PC-3 (cell line): ENCODE measurements at regions not wholly inside any gene's neighbourhood (a gene's known extent, or its start where the extent isn't known, plus 50 kb on each side); places are given as distances from the start of the nearest gene placed in this dataset.

Experiments used
- ATAC-seq: fragments of 200-7000 bp; cut with Tn5 transposase; 2 replicates; pipeline ENCODE4 v1.9.1; 2020; ENCODE audit warnings: mild to moderate bottlenecking, moderate library complexity
- BruUV-seq: library from RNA; stranded (reverse); fragments of 400-500 nt; replicated peaks from 2 replicates; lab custom pipeline; 2021; lab: Mats Ljungman, UMichigan
- CTCF ChIA-PET: fragments of 300-600 bp; sonication (Branson Sonifier 250); formaldehyde crosslinking; loops from one replicate; lab custom pipeline; 2022; ENCODE audit warnings: antibody characterized with exemption; lab: Charles Lee
- POLR2A ChIA-PET: fragments of 300-600 bp; sonication (Branson Sonifier 250); formaldehyde crosslinking; loops from one replicate; lab custom pipeline; 2022; ENCODE audit warnings: antibody characterized with exemption; ENCODE audit not compliant: unreplicated experiment; lab: Charles Lee
- DNase-seq: peaks from one replicate; pipeline ENCODE4 v3.0.0-alpha.2; 2015
- H2AFZ ChIP-seq: fragments of 300-600 bp; sonication (generic); 2 replicates; pipeline ENCODE4 v1.6.0; 2016; ENCODE audit warnings: antibody characterized with exemption, low read length
- H3F3A ChIP-seq: fragments of 300-600 bp; sonication (generic); one replicate; pipeline ENCODE4 v1.6.0; 2017; ENCODE audit warnings: antibody characterized with exemption, low read length, control low read depth, mild to moderate bottlenecking; ENCODE audit not compliant: unreplicated experiment
- H3K27ac ChIP-seq: fragments of 300-600 bp; sonication (generic); 2 replicates; pipeline ENCODE4 v1.5.1; 2016; ENCODE audit warnings: mild to moderate bottlenecking, low read length
- H3K27me3 ChIP-seq: fragments of 300-600 bp; sonication (generic); 2 replicates; pipeline ENCODE4 v1.6.1; 2016; ENCODE audit warnings: low read length, mixed read lengths
- H3K36me3 ChIP-seq: fragments of 300-600 bp; sonication (generic); 2 replicates; pipeline ENCODE4 v1.6.1; 2016; ENCODE audit warnings: low read depth, mixed run types, low read length, mixed read lengths
- H3K4me1 ChIP-seq: fragments of 300-600 bp; sonication (generic); 2 replicates; pipeline ENCODE4 v1.5.1; 2016; ENCODE audit warnings: low read length; ENCODE audit not compliant: insufficient read depth
- H3K4me2 ChIP-seq: fragments of 300-600 bp; sonication (generic); 2 replicates; pipeline ENCODE4 v1.6.0; 2016; ENCODE audit warnings: low read length
- H3K4me3 ChIP-seq: fragments of 300-600 bp; sonication (generic); 2 replicates; pipeline ENCODE4 v1.5.1; 2016; ENCODE audit warnings: mild to moderate bottlenecking, low read length, mixed read lengths
- H3K79me2 ChIP-seq: fragments of 300-600 bp; sonication (generic); 2 replicates; pipeline ENCODE4 v1.6.1; 2017; ENCODE audit warnings: low read length, mixed read lengths
- H3K9ac ChIP-seq: fragments of 300-600 bp; sonication (generic); 2 replicates; pipeline ENCODE4 v1.6.0; 2016; ENCODE audit warnings: mild to moderate bottlenecking, low read length
- H3K9me2 ChIP-seq: fragments of 300-600 bp; sonication (generic); replicated peaks from 2 replicates; pipeline ENCODE4 v1.6.1; 2016; ENCODE audit warnings: mixed run types, low read length, mixed read lengths
- H3K9me3 ChIP-seq: fragments of 300-600 bp; sonication (generic); 2 replicates; pipeline ENCODE4 v1.6.1; 2016; ENCODE audit warnings: low read length, mixed read lengths
- H4K20me1 ChIP-seq: fragments of 300-600 bp; sonication (generic); 2 replicates; pipeline ENCODE4 v1.6.1; 2016; ENCODE audit warnings: low read length, mixed read lengths
- EZH2 ChIP-seq: fragments of 300-600 bp; sonication (generic); IDR thresholded peaks from one replicate; pipeline ENCODE4 v1.6.1; 2017; ENCODE audit warnings: antibody characterized with exemption, mild to moderate bottlenecking, low read length; ENCODE audit not compliant: unreplicated experiment
- EZH2phosphoT487 ChIP-seq: fragments of 300-600 bp; sonication (generic); IDR thresholded peaks from 2 replicates; pipeline ENCODE4 v1.6.1; 2018; ENCODE audit warnings: mild to moderate bottlenecking, antibody characterized with exemption, low read length, borderline replicate concordance
- intact Hi-C: fragments of 100-400 bp; cut with micrococcal nuclease; formaldehyde crosslinking; loops from 2 replicates; pipeline ENCODE4 v1.9.0; 2023
- TF ChIP-seq, protein P1 (sequence below): fragments of 300-600 bp; sonication (generic); conservative IDR thresholded peaks from 2 replicates; pipeline ENCODE4 v1.5.1; 2017; ENCODE audit warnings: antibody characterized with exemption, low read depth, mild to moderate bottlenecking, low read length

GRCh38 chr4:129393976-129394375, 298.0 kb downstream of the C4orf33 start:
- Histone ChIP-seq H3K4me1 (no peaks in the 10 kb centered on the region), H3K9me3 (no peaks in the 10 kb centered on the region), H4K20me1 (no peaks in the 10 kb centered on the region), H3K9me2 (no peaks in the 10 kb centered on the region), H3F3A (no peaks in the 10 kb centered on the region), H3K4me2 (no peak overlapping the region), H3K4me3 (no peak overlapping the region), H3K27ac (no peak overlapping the region), H3K27me3 (no peaks in the 10 kb centered on the region), H3K79me2 (no peaks in the 10 kb centered on the region), H3K36me3 (no peaks in the 10 kb centered on the region), H2AFZ (no peak overlapping the region), H3K9ac (no peak overlapping the region)
- ChIA-PET POLR2A (no interaction called here), CTCF (no interaction called here)
- TF ChIP-seq, protein P1, sequence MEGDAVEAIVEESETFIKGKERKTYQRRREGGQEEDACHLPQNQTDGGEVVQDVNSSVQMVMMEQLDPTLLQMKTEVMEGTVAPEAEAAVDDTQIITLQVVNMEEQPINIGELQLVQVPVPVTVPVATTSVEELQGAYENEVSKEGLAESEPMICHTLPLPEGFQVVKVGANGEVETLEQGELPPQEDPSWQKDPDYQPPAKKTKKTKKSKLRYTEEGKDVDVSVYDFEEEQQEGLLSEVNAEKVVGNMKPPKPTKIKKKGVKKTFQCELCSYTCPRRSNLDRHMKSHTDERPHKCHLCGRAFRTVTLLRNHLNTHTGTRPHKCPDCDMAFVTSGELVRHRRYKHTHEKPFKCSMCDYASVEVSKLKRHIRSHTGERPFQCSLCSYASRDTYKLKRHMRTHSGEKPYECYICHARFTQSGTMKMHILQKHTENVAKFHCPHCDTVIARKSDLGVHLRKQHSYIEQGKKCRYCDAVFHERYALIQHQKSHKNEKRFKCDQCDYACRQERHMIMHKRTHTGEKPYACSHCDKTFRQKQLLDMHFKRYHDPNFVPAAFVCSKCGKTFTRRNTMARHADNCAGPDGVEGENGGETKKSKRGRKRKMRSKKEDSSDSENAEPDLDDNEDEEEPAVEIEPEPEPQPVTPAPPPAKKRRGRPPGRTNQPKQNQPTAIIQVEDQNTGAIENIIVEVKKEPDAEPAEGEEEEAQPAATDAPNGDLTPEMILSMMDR = no peak
- TF ChIP-seq EZH2phosphoT487 (no peak), EZH2 (no peak)
- intact Hi-C loops = no loop called here
- DNase-seq (no peak), ATAC-seq (no peak)
- no TSS peak for BruUV-seq

DNA sequence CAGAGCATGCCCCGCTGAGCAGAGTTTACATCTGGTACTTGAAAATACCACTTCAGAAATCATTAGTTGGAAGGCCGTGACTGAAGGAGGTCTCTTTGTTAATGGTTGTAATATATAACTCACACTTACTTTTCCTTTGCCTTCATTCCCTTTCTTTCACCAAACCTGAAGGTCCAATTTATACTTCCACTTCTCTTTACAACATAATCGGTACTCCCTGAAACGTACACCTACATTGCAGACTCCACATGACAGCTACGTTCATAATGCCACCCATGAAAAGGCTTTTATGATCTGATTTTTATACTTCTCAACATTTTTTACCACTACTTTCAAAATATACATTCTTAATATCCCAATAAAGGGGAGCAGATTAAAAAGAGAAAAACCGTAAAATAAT, 298.7 kb downstream of the C4orf33 start:
- Histone ChIP-seq H3K4me2 (no peak overlapping the region), H3F3A (no peaks in the 10 kb centered on the region), H3K4me1 (no peaks in the 10 kb centered on the region), H3K9me3 (no peaks in the 10 kb centered on the region), H3K9me2 (no peaks in the 10 kb centered on the region), H4K20me1 (no peaks in the 10 kb centered on the region), H3K27me3 (no peaks in the 10 kb centered on the region), H3K36me3 (no peaks in the 10 kb centered on the region), H3K79me2 (no peaks in the 10 kb centered on the region), H3K4me3 (no peak overlapping the region), H2AFZ (no peak overlapping the region), H3K9ac (no peak overlapping the region), H3K27ac (no peak overlapping the region)
- no TSS peak for BruUV-seq
- intact Hi-C loops = no loop called here
- TF ChIP-seq EZH2phosphoT487 (no peak), EZH2 (no peak)
- TF ChIP-seq, protein P1 = no peak
- ATAC-seq (no peak), DNase-seq (no peak)
- CTCF ChIA-PET = no interaction called here
- POLR2A ChIA-PET = no interaction called here

GRCh38 chr4:129403848-129404247, 307.9 kb downstream of the C4orf33 start:
- TF ChIP-seq, protein P1 = no peak
- no peak for TF ChIP-seq EZH2
- TF ChIP-seq EZH2phosphoT487 = no peak
- intact Hi-C loops = no loop called here
- H3K27me3 ChIP-seq = no peaks in the 10 kb centered on the region
- POLR2A ChIA-PET = no interaction called here
- H3K4me3 ChIP-seq = no peak overlapping the region
- no peak overlapping the region for H3K27ac ChIP-seq
- no peak overlapping the region for H3K9ac ChIP-seq
- H3K79me2 ChIP-seq = no peaks in the 10 kb centered on the region
- no TSS peak for BruUV-seq
- H4K20me1 ChIP-seq = no peaks in the 10 kb centered on the region
- H3K36me3 ChIP-seq = no peaks in the 10 kb centered on the region
- H3K9me3 ChIP-seq = no peaks in the 10 kb centered on the region
- no peaks in the 10 kb centered on the region for H3K9me2 ChIP-seq
- H3K4me1 ChIP-seq = no peaks in the 10 kb centered on the region
- no peak overlapping the region for H3K4me2 ChIP-seq
- DNase-seq (no peak), ATAC-seq (no peak)
- no peaks in the 10 kb centered on the region for H3F3A ChIP-seq
- no peak overlapping the region for H2AFZ ChIP-seq
- CTCF ChIA-PET = no interaction called here
